IPS DF 6.9 (cell line): ENCODE measurements at regions not wholly inside any gene's neighbourhood (a gene's known extent, or its start where the extent isn't known, plus 50 kb on each side); places are given as distances from the start of the nearest gene placed in this dataset.

Experiments used
- DNase-seq: peaks from one replicate; pipeline ENCODE4 v3.0.0-alpha.2; 2013; ENCODE audit warnings: low read depth, low spot score
- H3K27ac ChIP-seq: one replicate; pipeline ENCODE4 v1.5.1; 2013; ENCODE audit warnings: low read length, control low read depth
- H3K27me3 ChIP-seq: 2 replicates; pipeline ENCODE4 v1.6.1; 2013; ENCODE audit warnings: mild to moderate bottlenecking, low read length; ENCODE audit not compliant: control insufficient read depth, insufficient read depth
- H3K36me3 ChIP-seq: 2 replicates; pipeline ENCODE4 v1.6.1; 2013; ENCODE audit warnings: low read length; ENCODE audit not compliant: control insufficient read depth, insufficient read depth
- H3K4me1 ChIP-seq: 2 replicates; pipeline ENCODE4 v1.6.1; 2013; ENCODE audit warnings: low read length; ENCODE audit not compliant: control insufficient read depth, insufficient read depth
- H3K4me3 ChIP-seq: 2 replicates; pipeline ENCODE4 v1.5.1; 2013; ENCODE audit warnings: mild to moderate bottlenecking, low read length
- H3K9me3 ChIP-seq: 2 replicates; pipeline ENCODE4 v1.6.1; 2013; ENCODE audit warnings: low read length, inconsistent platforms; ENCODE audit not compliant: control insufficient read depth, insufficient read depth
- WGBS: extraction: QIAGEN DNeasy Blood & Tissue Kit; methylation state at CpG from one replicate; pipeline ENCODE4 v1.1.7; 2013; ENCODE audit warnings: mixed read lengths, missing lambda C conversion rate; ENCODE audit not compliant: insufficient read length, insufficient coverage; 5-methylcytosine and 5-hydroxymethylcytosine counted together

DNA sequence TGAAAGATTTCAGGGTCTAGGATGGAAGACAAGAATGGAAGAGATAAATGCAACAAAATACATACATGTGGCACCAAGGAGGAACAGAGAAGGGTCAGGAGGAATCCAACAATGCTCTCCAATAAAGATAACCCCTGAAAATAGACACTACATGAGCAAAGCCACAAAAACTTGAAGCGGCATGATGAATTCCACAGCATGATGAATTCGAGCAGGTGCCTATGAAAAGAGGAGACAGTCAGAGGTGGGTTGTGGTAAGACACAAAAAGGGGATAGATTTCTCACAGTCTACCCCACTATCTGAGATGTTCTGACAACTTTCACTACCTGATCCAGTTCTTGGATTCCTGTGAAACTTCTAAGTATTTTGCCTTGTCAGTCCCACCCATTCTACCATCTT lies 81.5 kb upstream of the PAPPA start:
- Histone ChIP-seq H3K27me3 (no peaks in the 10 kb centered on the region), H3K4me3 (no peak overlapping the region), H3K27ac (no peak overlapping the region), H3K9me3 (no peaks in the 10 kb centered on the region), H3K36me3 (no peaks in the 10 kb centered on the region), H3K4me1 (no peaks in the 10 kb centered on the region)
- no peak for DNase-seq
- WGBS, result no CpG with 5 or more reads among the region's 2 CpGs

DNA sequence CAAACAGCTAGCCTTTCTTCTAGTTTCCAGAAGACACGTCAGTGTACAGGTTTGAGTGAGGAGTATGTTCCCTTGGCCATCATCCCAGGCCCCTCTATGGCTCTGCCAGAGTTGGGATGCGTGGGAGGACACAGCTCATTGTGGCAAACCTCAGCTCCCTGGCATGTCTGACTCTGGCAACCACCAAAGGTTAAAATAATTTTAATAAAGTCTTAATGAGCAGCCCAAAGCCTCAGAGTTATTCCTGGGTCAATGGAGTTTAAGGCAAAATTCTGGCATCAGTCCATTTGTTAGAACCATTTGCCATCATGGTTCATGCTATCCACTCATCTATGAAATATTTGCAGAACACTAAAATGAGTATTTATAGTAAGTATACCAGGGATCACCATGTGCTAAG lies 79.8 kb upstream of the PAPPA start:
- H3K9me3 ChIP-seq, result no peaks in the 10 kb centered on the region
- no peaks in the 10 kb centered on the region for H3K27me3 ChIP-seq
- WGBS, result no CpG with 5 or more reads among the region's 2 CpGs
- DNase-seq, result no peak
- no peaks in the 10 kb centered on the region for H3K36me3 ChIP-seq
- H3K27ac ChIP-seq, result no peak overlapping the region
- no peak overlapping the region for H3K4me3 ChIP-seq
- no peaks in the 10 kb centered on the region for H3K4me1 ChIP-seq

DNA sequence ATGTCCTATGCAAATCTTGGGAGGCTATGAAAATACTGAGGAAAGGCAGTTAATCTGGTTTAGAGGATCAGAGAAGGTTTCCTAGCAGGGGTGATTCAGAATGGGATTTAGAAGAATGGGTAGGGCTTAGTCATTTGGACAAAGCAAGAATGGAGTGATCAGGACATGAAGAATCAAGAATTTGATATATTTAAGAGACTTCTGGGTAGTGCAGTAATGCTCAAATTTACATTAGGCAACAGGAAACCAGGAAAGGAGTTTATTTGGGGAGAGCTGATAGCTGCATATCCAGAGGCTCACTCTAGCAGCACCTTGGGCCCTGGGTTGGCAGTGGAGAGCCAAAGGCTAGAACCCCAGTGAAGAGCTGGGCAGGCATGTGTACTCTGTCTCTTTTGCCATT lies 78.9 kb upstream of the PAPPA start:
- no peak for DNase-seq
- no peaks in the 10 kb centered on the region for H3K9me3 ChIP-seq
- no peaks in the 10 kb centered on the region for H3K27me3 ChIP-seq
- no peak overlapping the region for H3K4me3 ChIP-seq
- no peak overlapping the region for H3K27ac ChIP-seq
- H3K4me1 ChIP-seq, result no peaks in the 10 kb centered on the region
- H3K36me3 ChIP-seq, result no peaks in the 10 kb centered on the region

DNA sequence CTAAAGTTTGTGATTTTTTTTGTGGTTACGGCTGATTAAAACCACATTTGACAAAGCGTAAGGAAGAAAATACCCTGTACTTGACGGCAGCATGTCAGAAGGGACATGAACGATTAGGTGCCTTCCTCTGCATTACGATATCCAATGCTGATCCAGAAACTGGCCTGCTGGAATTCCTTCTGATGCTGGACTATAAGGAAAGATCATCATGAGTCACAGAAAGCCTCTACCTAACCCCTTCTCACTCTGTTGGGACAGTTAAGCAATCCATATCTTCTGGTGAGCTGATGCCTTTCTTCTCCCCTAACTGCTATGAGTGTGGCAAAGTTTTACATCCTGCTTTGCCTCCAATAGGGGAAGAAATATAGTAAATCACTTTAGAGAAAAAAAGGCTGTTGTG lies 78.4 kb upstream of the PAPPA start:
- WGBS, result no CpG with 5 or more reads among the region's 5 CpGs

DNA sequence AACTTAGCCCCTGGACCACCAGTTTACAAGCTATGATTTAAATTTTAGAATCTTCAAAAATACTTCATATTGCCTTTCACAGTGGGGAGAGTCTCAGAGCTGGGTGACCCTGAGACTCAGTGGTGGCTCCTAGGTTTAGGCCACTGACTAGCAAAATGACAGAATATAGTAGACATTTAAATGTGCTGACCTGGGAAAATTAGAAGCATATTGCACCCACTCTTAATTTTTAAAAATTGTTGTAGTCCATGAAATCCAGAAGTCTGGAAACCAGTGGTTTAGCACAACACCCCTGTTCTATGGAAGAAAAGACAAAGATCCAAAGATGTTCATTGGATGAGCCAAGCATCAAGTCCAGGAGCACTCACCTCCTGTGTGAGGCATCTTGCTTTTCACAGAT lies 75.0 kb upstream of the PAPPA start:
- no peak for DNase-seq
- no peak overlapping the region for H3K4me3 ChIP-seq
- H3K36me3 ChIP-seq, result no peaks in the 10 kb centered on the region
- no peaks in the 10 kb centered on the region for H3K27me3 ChIP-seq
- H3K9me3 ChIP-seq, result no peaks in the 10 kb centered on the region
- no peak overlapping the region for H3K27ac ChIP-seq
- H3K4me1 ChIP-seq, result no peaks in the 10 kb centered on the region

More for the DNA sequence above, 78.4 kb upstream of the PAPPA start:
- no peak for DNase-seq
- Histone ChIP-seq H3K4me1 (no peaks in the 10 kb centered on the region), H3K27me3 (no peaks in the 10 kb centered on the region), H3K36me3 (no peaks in the 10 kb centered on the region), H3K9me3 (no peaks in the 10 kb centered on the region), H3K27ac (no peak overlapping the region), H3K4me3 (no peak overlapping the region)

DNA sequence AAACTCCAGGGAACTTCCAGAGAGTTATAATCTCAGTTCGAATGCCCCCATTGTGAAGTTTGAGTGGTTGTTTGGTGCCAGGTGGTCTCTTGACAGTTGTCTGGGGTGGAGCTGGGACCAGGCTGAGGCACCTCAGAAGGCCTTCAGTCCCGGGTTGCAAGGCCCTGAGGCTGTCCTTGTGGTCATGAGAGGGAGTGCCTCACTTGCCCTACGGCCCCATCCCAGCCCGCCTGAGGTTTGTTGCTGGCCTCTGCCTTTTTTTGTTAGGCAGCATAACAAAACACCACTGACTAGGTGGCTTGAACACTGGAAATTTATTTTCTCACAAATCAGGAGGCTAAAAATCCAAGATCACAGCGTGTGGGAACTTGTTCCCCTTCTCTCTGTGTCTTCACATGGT lies 73.0 kb upstream of the PAPPA start:
- Histone ChIP-seq H3K36me3 (no peaks in the 10 kb centered on the region), H3K4me1 (no peaks in the 10 kb centered on the region), H3K27ac (no peak overlapping the region), H3K9me3 (no peaks in the 10 kb centered on the region), H3K27me3 (no peaks in the 10 kb centered on the region), H3K4me3 (no peak overlapping the region)
- WGBS, result no CpG with 5 or more reads among the region's 5 CpGs
- no peak for DNase-seq

DNA sequence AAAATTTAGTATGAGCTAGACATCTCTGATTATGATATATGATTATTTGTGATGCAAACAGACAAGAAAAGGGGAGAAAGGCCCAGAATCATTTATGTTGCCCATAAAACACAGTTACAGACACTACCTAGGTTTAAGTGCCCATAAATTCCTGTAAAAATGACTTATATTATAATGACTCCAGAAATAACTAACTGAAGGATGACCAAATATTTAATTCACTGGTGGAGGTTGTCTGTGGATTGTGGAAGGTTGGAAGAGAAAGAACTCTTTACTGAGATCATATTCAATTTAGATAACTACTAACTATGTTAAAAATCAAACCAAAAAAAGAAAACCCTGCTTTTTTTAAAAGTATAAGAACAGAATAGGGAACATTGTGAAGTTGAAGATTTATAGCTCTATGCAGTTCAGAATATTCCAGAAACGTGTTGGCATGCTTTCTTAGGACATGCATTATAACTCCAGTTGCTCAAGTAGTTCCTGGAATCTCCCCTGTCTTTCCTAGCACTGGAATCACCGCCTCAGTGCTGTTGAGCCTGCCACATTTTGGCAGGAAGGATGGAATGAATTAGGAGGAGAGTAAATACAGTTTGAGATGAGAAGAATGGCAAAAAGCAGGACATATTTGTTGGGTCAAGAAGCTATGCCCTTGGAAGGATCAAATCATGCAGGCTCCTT lies 72.0 kb upstream of the PAPPA start:
- no peaks in the 10 kb centered on the region for H3K4me1 ChIP-seq
- H3K27ac ChIP-seq, result no peak overlapping the region
- no peak overlapping the region for H3K4me3 ChIP-seq
- DNase-seq, result no peak
- no peaks in the 10 kb centered on the region for H3K27me3 ChIP-seq
- no peaks in the 10 kb centered on the region for H3K36me3 ChIP-seq
- no CpG with 5 or more reads among the region's 2 CpGs for WGBS
- no peaks in the 10 kb centered on the region for H3K9me3 ChIP-seq

DNA sequence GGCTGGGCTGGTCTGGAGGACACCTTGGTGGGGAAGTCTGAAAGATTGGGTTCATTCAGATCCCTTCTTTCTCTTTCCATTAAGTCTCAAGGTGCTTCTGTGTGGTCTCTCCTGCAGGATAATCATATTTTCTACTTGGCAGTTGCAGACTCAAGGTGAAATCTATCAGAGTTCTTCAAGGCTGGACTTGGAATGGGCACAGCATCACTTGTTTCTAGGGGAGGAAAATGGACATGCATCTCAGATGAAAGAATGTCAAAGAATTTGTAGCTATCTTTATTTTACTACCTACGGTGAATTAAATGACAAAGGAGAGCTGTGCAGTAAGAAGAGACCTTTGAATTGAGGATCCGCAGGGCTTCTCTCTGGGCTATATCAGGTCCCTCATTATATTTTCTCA lies 69.8 kb upstream of the PAPPA start:
- no CpG with 5 or more reads among the region's 2 CpGs for whole genome bisulfite sequencing
- Histone ChIP-seq H3K4me1 (no peaks in the 10 kb centered on the region), H3K36me3 (no peaks in the 10 kb centered on the region), H3K4me3 (no peak overlapping the region), H3K27me3 (no peaks in the 10 kb centered on the region), H3K27ac (no peak overlapping the region), H3K9me3 (no peaks in the 10 kb centered on the region)
- no peak for DNase-seq

DNA sequence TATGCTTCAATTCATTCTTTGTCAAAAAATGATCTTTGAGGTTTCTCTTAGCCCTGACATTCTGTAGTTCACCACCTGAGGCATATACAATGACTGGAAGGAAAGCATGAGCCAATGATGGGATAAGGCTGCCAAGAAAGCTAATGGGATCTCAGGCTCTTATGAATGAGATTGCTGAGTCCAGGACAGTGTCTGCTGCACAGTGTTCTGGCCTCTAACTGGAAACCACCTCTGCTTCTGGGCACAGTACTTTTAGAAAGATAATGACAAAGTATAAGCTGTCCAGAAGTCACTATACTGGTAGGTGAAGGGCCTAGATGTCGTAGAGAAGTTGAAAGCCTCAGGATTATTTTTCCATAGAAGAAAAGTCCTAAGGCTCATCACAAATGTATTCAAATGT lies 69.1 kb upstream of the PAPPA start:
- H3K27me3 ChIP-seq, result no peaks in the 10 kb centered on the region
- no peak for DNase-seq
- no peak overlapping the region for H3K4me3 ChIP-seq
- H3K36me3 ChIP-seq, result no peaks in the 10 kb centered on the region
- no CpG with 5 or more reads among the region's 1 CpG for WGBS
- no peaks in the 10 kb centered on the region for H3K4me1 ChIP-seq
- H3K27ac ChIP-seq, result no peak overlapping the region
- no peaks in the 10 kb centered on the region for H3K9me3 ChIP-seq

DNA sequence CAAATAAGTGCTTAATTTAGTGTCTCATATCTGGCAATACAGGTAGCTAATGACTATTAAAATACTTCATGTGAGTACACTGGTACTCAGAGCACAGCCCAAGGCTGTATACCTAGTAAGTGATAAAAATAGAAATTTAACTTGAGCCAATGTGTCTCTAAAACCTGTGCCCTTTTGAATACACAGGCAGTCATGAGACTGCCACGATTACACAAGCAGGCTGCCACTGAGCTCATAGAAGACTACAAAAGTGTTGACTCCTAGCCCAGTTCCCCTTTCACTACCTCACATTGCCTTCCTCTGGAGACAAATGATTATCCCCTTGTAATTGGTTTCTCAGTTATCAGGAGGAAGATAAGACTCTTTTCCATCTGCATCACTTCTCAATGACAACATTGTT lies 66.3 kb upstream of the PAPPA start:
- no CpG with 5 or more reads among the region's 1 CpG for WGBS
- Histone ChIP-seq H3K36me3 (no peaks in the 10 kb centered on the region), H3K27ac (no peak overlapping the region), H3K9me3 (no peaks in the 10 kb centered on the region), H3K4me1 (no peaks in the 10 kb centered on the region), H3K4me3 (no peak overlapping the region), H3K27me3 (no peaks in the 10 kb centered on the region)
- DNase-seq, result no peak

DNA sequence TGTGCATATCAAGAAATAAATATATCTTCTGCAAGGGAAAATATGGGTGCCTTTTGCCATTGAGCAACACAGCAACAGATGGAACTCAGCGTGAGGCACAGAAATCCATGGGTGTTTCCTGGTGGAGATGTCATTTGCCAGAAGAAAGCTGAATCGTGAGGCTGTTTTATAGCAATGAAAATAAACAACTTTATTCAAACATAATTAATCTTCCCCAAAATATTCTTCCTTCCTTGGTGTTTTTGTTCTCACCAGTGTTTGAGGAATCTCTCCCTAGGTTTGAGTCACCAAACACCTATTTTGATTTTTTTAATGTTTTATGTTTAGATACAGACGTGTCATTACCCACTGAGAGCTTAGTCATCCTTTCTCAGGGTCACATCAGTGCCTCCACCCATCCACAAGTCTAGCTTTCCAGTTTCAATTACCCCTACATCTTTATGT lies 65.8 kb upstream of the PAPPA start:
- Histone ChIP-seq H3K27ac (no peak overlapping the region), H3K9me3 (no peaks in the 10 kb centered on the region), H3K36me3 (no peaks in the 10 kb centered on the region), H3K27me3 (no peaks in the 10 kb centered on the region), H3K4me1 (no peaks in the 10 kb centered on the region), H3K4me3 (no peak overlapping the region)
- no CpG with 5 or more reads among the region's 3 CpGs for WGBS
- no peak for DNase-seq
